ENCODE measurements at regions not wholly inside any gene's neighbourhood (a gene's known extent, or its start where the extent isn't known, plus 50 kb on each side); places are given as distances from the start of the nearest gene placed in this dataset.

- no peak for TF ChIP-seq POLR2A (IDR thresholded peaks at IDR 0.05)
- TF ChIP-seq CTCF (IDR thresholded peaks at IDR 0.05), result no peak
- no peak for TF ChIP-seq POLR2AphosphoS5 (IDR thresholded peaks at IDR 0.05)
These were observed 236.0 kb downstream of the INHBA start for GRCh38 chr7:41466760-41467384.
